ENCODE measurements at regions not wholly inside any gene's neighbourhood (a gene's known extent, or its start where the extent isn't known, plus 50 kb on each side); places are given as distances from the start of the nearest gene placed in this dataset.

DNA sequence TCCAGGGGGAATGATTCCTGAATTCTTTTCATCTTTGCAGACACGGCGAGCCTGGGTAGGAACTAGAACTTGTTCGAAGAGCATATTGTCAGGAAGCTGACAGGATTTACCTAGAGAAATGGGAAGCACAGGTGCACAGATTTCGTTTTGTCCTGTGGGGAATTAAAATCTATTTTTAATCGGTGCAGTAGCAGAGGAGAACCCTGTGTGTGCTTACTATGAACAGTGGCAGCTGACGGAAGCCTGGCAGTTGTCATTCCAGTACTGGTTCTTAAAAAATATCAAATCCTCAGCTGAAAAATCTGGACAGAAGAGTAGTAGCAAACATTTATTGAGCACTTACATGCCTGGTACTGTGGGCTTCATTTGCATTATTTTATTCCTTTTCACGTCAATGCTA lies 609.0 kb downstream of the QKI start:
- TF ChIP-seq CSDC2 (CRISPR knock-in tag; IDR thresholded peaks at IDR 0.05) (no peak), ZFP3 (CRISPR knock-in tag; IDR thresholded peaks at IDR 0.05) (no peak), ISL1 (CRISPR knock-in tag; IDR thresholded peaks at IDR 0.05) (no peak), ZFP30 (CRISPR knock-in tag; IDR thresholded peaks at IDR 0.05) (no peak), ESRRG (CRISPR knock-in tag; IDR thresholded peaks at IDR 0.05) (no peak), PPARA (CRISPR knock-in tag; IDR thresholded peaks at IDR 0.05; ENCODE audit: borderline replicate concordance) (no peak), ARNTL (CRISPR knock-in tag; IDR thresholded peaks at IDR 0.05; ENCODE audit: borderline replicate concordance, low read depth) (no peak)
- TF ChIP-seq, protein P1, sequence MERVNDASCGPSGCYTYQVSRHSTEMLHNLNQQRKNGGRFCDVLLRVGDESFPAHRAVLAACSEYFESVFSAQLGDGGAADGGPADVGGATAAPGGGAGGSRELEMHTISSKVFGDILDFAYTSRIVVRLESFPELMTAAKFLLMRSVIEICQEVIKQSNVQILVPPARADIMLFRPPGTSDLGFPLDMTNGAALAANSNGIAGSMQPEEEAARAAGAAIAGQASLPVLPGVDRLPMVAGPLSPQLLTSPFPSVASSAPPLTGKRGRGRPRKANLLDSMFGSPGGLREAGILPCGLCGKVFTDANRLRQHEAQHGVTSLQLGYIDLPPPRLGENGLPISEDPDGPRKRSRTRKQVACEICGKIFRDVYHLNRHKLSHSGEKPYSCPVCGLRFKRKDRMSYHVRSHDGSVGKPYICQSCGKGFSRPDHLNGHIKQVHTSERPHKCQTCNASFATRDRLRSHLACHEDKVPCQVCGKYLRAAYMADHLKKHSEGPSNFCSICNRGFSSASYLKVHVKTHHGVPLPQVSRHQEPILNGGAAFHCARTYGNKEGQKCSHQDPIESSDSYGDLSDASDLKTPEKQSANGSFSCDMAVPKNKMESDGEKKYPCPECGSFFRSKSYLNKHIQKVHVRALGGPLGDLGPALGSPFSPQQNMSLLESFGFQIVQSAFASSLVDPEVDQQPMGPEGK (CRISPR knock-in tag; IDR thresholded peaks at IDR 0.05; ENCODE audit: borderline replicate concordance): no peak
- TF ChIP-seq, protein P2, sequence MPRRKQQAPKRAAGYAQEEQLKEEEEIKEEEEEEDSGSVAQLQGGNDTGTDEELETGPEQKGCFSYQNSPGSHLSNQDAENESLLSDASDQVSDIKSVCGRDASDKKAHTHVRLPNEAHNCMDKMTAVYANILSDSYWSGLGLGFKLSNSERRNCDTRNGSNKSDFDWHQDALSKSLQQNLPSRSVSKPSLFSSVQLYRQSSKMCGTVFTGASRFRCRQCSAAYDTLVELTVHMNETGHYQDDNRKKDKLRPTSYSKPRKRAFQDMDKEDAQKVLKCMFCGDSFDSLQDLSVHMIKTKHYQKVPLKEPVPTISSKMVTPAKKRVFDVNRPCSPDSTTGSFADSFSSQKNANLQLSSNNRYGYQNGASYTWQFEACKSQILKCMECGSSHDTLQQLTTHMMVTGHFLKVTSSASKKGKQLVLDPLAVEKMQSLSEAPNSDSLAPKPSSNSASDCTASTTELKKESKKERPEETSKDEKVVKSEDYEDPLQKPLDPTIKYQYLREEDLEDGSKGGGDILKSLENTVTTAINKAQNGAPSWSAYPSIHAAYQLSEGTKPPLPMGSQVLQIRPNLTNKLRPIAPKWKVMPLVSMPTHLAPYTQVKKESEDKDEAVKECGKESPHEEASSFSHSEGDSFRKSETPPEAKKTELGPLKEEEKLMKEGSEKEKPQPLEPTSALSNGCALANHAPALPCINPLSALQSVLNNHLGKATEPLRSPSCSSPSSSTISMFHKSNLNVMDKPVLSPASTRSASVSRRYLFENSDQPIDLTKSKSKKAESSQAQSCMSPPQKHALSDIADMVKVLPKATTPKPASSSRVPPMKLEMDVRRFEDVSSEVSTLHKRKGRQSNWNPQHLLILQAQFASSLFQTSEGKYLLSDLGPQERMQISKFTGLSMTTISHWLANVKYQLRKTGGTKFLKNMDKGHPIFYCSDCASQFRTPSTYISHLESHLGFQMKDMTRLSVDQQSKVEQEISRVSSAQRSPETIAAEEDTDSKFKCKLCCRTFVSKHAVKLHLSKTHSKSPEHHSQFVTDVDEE (CRISPR knock-in tag; IDR thresholded peaks at IDR 0.05): no peak
- no peak for ATAC-seq

- TF ChIP-seq RARB (CRISPR knock-in tag; IDR thresholded peaks at IDR 0.05): no peak
- no peak for TF ChIP-seq PPARA (CRISPR knock-in tag; IDR thresholded peaks at IDR 0.05; ENCODE audit: borderline replicate concordance)
- no peak for TF ChIP-seq ARNTL (CRISPR knock-in tag; IDR thresholded peaks at IDR 0.05; ENCODE audit: borderline replicate concordance, low read depth)
- no peak for TF ChIP-seq SNAI2 (CRISPR knock-in tag; IDR thresholded peaks at IDR 0.05)
- no peak for TF ChIP-seq POU6F1 (CRISPR knock-in tag; IDR thresholded peaks at IDR 0.05; ENCODE audit: borderline replicate concordance, low read depth)
- TF ChIP-seq OSR1 (CRISPR knock-in tag; IDR thresholded peaks at IDR 0.05): no peak
- TF ChIP-seq ZNF565 (CRISPR knock-in tag; conservative IDR thresholded peaks at IDR 0.05; ENCODE audit: low read depth): no peak
- TF ChIP-seq ESRRG (CRISPR knock-in tag; IDR thresholded peaks at IDR 0.05): no peak
- TF ChIP-seq, protein P2 (CRISPR knock-in tag; IDR thresholded peaks at IDR 0.05): no peak
- TF ChIP-seq ZFP3 (CRISPR knock-in tag; IDR thresholded peaks at IDR 0.05): no peak
Observed at GRCh38 chr6:164022632-164023031, 608.1 kb downstream of the QKI start.

DNA sequence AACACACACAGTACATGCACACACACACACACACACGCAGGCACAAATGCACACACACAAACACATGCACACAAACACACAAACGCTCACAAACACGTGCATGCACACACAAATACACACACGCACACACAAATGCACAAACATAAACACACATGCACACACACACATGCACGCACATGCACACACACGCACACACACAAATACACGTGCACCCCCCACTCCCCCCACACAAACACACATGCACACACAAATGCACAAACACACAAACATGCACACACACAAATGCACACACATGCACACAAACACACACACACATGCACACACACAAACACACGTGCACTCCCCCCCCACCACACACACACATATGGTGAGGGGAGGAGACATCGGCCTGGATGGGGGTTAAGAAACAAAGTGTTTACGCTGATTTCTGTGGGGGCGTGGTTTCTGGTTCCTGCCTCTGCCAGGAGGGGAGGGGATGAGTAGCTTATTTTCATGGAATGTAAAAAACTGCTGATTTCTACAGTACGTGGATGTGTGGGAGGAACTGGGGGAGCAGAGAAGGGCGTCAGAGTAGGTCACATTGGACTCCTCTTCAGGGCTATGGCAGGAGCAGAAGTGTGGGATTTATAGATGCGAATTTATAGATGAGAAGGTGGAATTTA lies 607.2 kb downstream of the QKI start:
- no peak for ATAC-seq

More at GRCh38 chr6:164022632-164023031, 608.1 kb downstream of the QKI start:
- ATAC-seq: no peak

More for the DNA sequence above, 607.2 kb downstream of the QKI start:
- TF ChIP-seq, protein P2 (CRISPR knock-in tag; IDR thresholded peaks at IDR 0.05): no peak
- TF ChIP-seq ZNF70 (CRISPR knock-in tag; IDR thresholded peaks at IDR 0.05) (no peak), RARB (CRISPR knock-in tag; IDR thresholded peaks at IDR 0.05) (no peak), TCF4 (CRISPR knock-in tag; IDR thresholded peaks at IDR 0.05; ENCODE audit: borderline replicate concordance) (no peak), SNAI2 (CRISPR knock-in tag; IDR thresholded peaks at IDR 0.05) (no peak), BACH2 (CRISPR knock-in tag; IDR thresholded peaks at IDR 0.05; ENCODE audit: borderline replicate concordance) (no peak), OSR1 (CRISPR knock-in tag; IDR thresholded peaks at IDR 0.05) (no peak), PPARA (CRISPR knock-in tag; IDR thresholded peaks at IDR 0.05; ENCODE audit: borderline replicate concordance) (no peak), ZFP3 (CRISPR knock-in tag; IDR thresholded peaks at IDR 0.05) (no peak), TOX (CRISPR knock-in tag; IDR thresholded peaks at IDR 0.05; ENCODE audit: borderline replicate concordance) (no peak), ESRRG (CRISPR knock-in tag; IDR thresholded peaks at IDR 0.05) (no peak), GLIS3 (CRISPR knock-in tag; IDR thresholded peaks at IDR 0.05) (no peak), ARNTL (CRISPR knock-in tag; IDR thresholded peaks at IDR 0.05; ENCODE audit: borderline replicate concordance, low read depth) (no peak), CREB5 (CRISPR knock-in tag; IDR thresholded peaks at IDR 0.05; ENCODE audit: low read depth) (no peak)
- TF ChIP-seq, protein P3, sequence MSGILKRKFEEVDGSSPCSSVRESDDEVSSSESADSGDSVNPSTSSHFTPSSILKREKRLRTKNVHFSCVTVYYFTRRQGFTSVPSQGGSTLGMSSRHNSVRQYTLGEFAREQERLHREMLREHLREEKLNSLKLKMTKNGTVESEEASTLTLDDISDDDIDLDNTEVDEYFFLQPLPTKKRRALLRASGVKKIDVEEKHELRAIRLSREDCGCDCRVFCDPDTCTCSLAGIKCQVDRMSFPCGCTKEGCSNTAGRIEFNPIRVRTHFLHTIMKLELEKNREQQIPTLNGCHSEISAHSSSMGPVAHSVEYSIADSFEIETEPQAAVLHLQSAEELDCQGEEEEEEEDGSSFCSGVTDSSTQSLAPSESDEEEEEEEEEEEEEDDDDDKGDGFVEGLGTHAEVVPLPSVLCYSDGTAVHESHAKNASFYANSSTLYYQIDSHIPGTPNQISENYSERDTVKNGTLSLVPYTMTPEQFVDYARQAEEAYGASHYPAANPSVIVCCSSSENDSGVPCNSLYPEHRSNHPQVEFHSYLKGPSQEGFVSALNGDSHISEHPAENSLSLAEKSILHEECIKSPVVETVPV (CRISPR knock-in tag; IDR thresholded peaks at IDR 0.05): no peak

Data from SK-N-SH treated with all-trans-retinoic acid at 6 μM for 48 hours (cell line).